22Rv1 (cell line): ENCODE measurements at regions not wholly inside any gene's neighbourhood (a gene's known extent, or its start where the extent isn't known, plus 50 kb on each side); places are given as distances from the start of the nearest gene placed in this dataset.

Source experiments
- CTCF ChIP-seq: fragments of 450-650 bp; IDR thresholded peaks from 2 replicates; pipeline ENCODE4 v1.5.1; 2017; ENCODE audit warnings: mild to moderate bottlenecking
- ZFX ChIP-seq: fragments of 450-650 bp; IDR thresholded peaks from 2 replicates; pipeline ENCODE4 v1.6.1; 2017; ENCODE audit warnings: antibody characterized with exemption, borderline replicate concordance

DNA sequence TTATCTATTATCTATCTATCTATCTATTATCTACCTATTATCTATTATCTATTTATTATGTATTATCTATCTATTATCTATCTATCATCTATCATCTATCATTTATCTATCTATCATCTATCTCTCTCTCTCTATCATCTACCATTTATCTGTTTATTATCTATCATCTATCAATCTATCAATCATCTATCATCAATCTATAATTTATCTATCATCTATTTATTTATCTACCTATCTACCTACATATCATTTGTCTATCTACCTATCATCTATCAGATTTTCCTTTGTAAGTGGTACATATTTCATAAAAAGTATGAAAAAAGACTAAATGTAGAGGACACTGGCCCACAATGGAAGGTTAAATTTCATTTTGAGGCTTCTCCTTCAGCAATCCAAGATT lies 212.1 kb upstream of the EXOC2 start:
- no peak for TF ChIP-seq CTCF
- TF ChIP-seq ZFX: no peak
